PC-9 (cell line): ENCODE measurements at regions not wholly inside any gene's neighbourhood (a gene's known extent, or its start where the extent isn't known, plus 50 kb on each side); places are given as distances from the start of the nearest gene placed in this dataset.
"Not testable (repeated sequence)": the region's sequence is repeated elsewhere in the genome, so short reads cannot be mapped to it uniquely, and the experiment has no call there.

ENCODE experiments used
- BruUV-seq: library from RNA; stranded (reverse); fragments of 400-500 nt; replicated peaks from 2 replicates; lab custom pipeline; 2021; lab: Mats Ljungman, UMichigan
- CTCF ChIA-PET: fragments of 300-600 bp; sonication (Branson Sonifier 250); formaldehyde crosslinking; loops from one replicate; lab custom pipeline; 2022; ENCODE audit warnings: antibody characterized with exemption; lab: Charles Lee
- POLR2A ChIA-PET: fragments of 300-600 bp; sonication (Branson Sonifier 250); formaldehyde crosslinking; loops from one replicate; lab custom pipeline; 2022; ENCODE audit warnings: antibody characterized with exemption; ENCODE audit not compliant: unreplicated experiment; lab: Charles Lee
- DNase-seq, 2 experiments: peaks; one replicate each; pipeline versions ENCODE4 v3.0.0 to v3.0.0-alpha.2; 2015 to 2022; ENCODE audit warnings: mixed read lengths in 1 of 2
- H2AFZ ChIP-seq: fragments of 200-600 bp; sonication (generic); 2 replicates; pipeline ENCODE4 v1.8.1; 2017; ENCODE audit warnings: antibody characterized with exemption
- H3F3A ChIP-seq: fragments of 200-600 bp; sonication (generic); 2 replicates; pipeline ENCODE4 v1.8.1; 2017; ENCODE audit warnings: antibody characterized with exemption, mild to moderate bottlenecking, low read depth; ENCODE audit not compliant: insufficient read depth
- H3K27ac ChIP-seq: fragments of 200-600 bp; sonication (generic); 2 replicates; pipeline ENCODE4 v1.6.1; 2016; ENCODE audit warnings: mixed run types
- H3K27me3 ChIP-seq: fragments of 200-600 bp; sonication (generic); 2 replicates; pipeline ENCODE4 v1.6.1; 2016; ENCODE audit warnings: low read depth, mixed run types; ENCODE audit not compliant: insufficient read depth
- H3K36me3 ChIP-seq: fragments of 200-600 bp; sonication (generic); 2 replicates; pipeline ENCODE4 v1.6.1; 2016; ENCODE audit warnings: low read depth, mixed run types
- H3K4me1 ChIP-seq: fragments of 200-600 bp; sonication (generic); replicated peaks from 2 replicates; pipeline ENCODE4 v1.6.1; 2016; ENCODE audit warnings: mixed run types; ENCODE audit not compliant: insufficient read depth
- H3K4me2 ChIP-seq: fragments of 200-600 bp; sonication (generic); 2 replicates; pipeline ENCODE4 v1.6.1; 2017; ENCODE audit warnings: mixed run types
- H3K4me3 ChIP-seq: fragments of 200-600 bp; sonication (generic); 2 replicates; pipeline ENCODE4 v1.6.1; 2016; ENCODE audit warnings: mixed run types
- H3K79me2 ChIP-seq: fragments of 200-600 bp; sonication (generic); 2 replicates; pipeline ENCODE4 v1.6.1; 2017; ENCODE audit warnings: low read depth, mixed run types
- H3K9me2 ChIP-seq: fragments of 200-600 bp; sonication (generic); 2 replicates; pipeline ENCODE4 v1.8.1; 2017; ENCODE audit warnings: mild to moderate bottlenecking; ENCODE audit not compliant: insufficient read depth
- H3K9me3 ChIP-seq: fragments of 200-600 bp; sonication (generic); 2 replicates; pipeline ENCODE4 v1.8.1; 2016; ENCODE audit warnings: low read depth; ENCODE audit not compliant: insufficient read depth
- H4K20me1 ChIP-seq: fragments of 200-600 bp; sonication (generic); 2 replicates; pipeline ENCODE4 v1.8.1; 2017; ENCODE audit not compliant: insufficient read depth
- CTCF ChIP-seq: fragments of 200-600 bp; sonication (generic); conservative IDR thresholded peaks from 2 replicates; pipeline ENCODE4 v1.6.1; 2017; ENCODE audit warnings: mixed run types, antibody characterized with exemption, mild to moderate bottlenecking, moderate library complexity
- EZH2 ChIP-seq: fragments of 200-600 bp; sonication (generic); IDR thresholded peaks from 2 replicates; pipeline ENCODE4 v1.8.0; 2017; ENCODE audit warnings: antibody characterized with exemption, low read depth
- intact Hi-C: fragments of 100-400 bp; cut with micrococcal nuclease; formaldehyde crosslinking; loops from one replicate; pipeline ENCODE4 v1.10.0; 2022; ENCODE audit not compliant: unreplicated experiment

GRCh38 chrX:84796321-84796720 is 207.4 kb upstream of the APOOL start:
- BruUV-seq: no TSS peak
- H2AFZ ChIP-seq: no peak overlapping the region
- TF ChIP-seq CTCF (no peak), EZH2 (no peak)
- no peaks in the 10 kb centered on the region for H3K36me3 ChIP-seq
- no peaks in the 10 kb centered on the region for H3K9me2 ChIP-seq
- H3K27me3 ChIP-seq: no peaks in the 10 kb centered on the region
- ChIA-PET POLR2A (no interaction called here), CTCF (no interaction called here)
- DNase-seq: no peak
- H3K4me2 ChIP-seq: no peak overlapping the region
- no peaks in the 10 kb centered on the region for H3K9me3 ChIP-seq
- no peak overlapping the region for H3K27ac ChIP-seq
- no peak overlapping the region for H3K4me3 ChIP-seq
- H3K79me2 ChIP-seq: no peaks in the 10 kb centered on the region
- no peaks in the 10 kb centered on the region for H3F3A ChIP-seq
- no peaks in the 10 kb centered on the region for H3K4me1 ChIP-seq
- intact Hi-C loops: no loop called here
- no peaks in the 10 kb centered on the region for H4K20me1 ChIP-seq

DNA sequence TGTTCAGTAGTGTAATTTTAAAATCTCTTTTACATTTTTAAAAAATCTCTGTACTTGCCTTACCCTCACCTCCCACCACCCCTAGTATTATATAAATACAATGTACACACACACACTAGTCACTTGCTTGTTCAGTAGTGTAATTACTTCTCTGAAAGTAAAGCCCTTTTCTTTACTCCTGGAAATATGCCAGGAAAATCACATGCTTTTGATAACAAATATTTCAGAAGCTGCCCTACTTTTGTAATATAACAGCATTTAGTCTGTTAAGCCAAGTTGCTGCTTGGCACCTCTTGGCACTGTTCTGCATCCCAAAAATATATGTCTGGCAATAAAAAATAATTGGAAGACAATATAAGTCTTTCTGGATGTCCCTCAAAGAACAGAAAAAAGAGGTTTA is 172.8 kb upstream of the APOOL start:
- no peak overlapping the region for H3K27ac ChIP-seq
- no TSS peak for BruUV-seq
- TF ChIP-seq CTCF (no peak), EZH2 (no peak)

DNA sequence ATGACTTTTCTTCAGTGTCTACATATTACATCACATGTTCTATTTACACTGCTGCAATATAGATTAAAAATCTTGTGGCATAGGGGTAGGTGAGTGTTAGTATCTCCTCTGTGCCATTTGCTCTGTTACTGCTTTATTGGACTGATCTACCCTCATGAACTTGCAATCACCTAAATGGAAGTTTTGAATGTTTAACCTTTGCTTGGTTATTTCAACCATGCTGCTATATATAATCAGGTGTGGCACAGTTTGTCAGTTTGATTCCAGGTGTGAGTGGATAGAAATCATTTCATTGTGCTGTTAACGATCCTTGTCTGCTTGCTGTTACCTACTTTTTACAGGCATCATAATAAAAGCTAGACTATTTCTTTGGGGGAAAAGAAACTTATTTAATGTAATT is 157.1 kb upstream of the APOOL start:
- H3K36me3 ChIP-seq, H3K27ac ChIP-seq, H3K27me3 ChIP-seq, H4K20me1 ChIP-seq, H3K4me1 ChIP-seq, H3K9me2 ChIP-seq, H2AFZ ChIP-seq, H3F3A ChIP-seq, H3K9me3 ChIP-seq, BruUV-seq, intact Hi-C loops, POLR2A ChIA-PET, H3K4me3 ChIP-seq, DNase-seq, H3K79me2 ChIP-seq, H3K4me2 ChIP-seq, CTCF ChIA-PET: not testable (repeated sequence)

More for the DNA sequence above, 172.8 kb upstream of the APOOL start:
- H3K4me1 ChIP-seq: no peaks in the 10 kb centered on the region
- no peaks in the 10 kb centered on the region for H3K9me2 ChIP-seq
- H3K79me2 ChIP-seq: no peaks in the 10 kb centered on the region
- intact Hi-C loops: no loop called here
- H3K27me3 ChIP-seq: no peaks in the 10 kb centered on the region
- H3K4me3 ChIP-seq: no peak overlapping the region
- no peak overlapping the region for H2AFZ ChIP-seq
- no peaks in the 10 kb centered on the region for H3F3A ChIP-seq
- ChIA-PET CTCF (no interaction called here), POLR2A (no interaction called here)
- no peaks in the 10 kb centered on the region for H3K36me3 ChIP-seq
- no peaks in the 10 kb centered on the region for H3K9me3 ChIP-seq
- no peak for DNase-seq
- H4K20me1 ChIP-seq: no peaks in the 10 kb centered on the region
- H3K4me2 ChIP-seq: no peak overlapping the region

- CTCF ChIA-PET, BruUV-seq, H4K20me1 ChIP-seq: not testable (repeated sequence)
These were observed 152.5 kb upstream of the APOOL start for GRCh38 chrX:84851183-84851582.

DNA sequence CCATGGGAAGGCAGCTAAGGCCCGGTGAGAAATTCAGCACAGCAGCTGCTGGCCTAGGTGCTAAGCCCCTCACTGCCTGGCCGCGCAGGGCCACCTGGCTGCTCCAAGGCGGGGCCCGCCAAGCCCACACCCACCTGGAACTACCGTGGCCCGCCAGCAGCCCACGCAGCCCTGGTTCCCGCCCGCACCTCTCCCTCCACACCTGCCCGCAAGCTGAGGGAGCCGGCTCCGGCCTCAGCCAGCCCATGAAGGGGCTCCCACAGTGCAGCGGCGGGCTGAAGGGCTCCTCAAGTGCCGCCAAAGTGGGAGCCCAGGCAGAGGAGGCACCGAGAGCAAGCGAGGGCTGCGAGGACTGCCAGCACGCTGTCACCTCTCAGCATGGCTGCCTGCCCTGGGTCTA is 146.9 kb upstream of the APOOL start:
- H3K36me3 ChIP-seq, intact Hi-C loops, H3K9me2 ChIP-seq, H3K27ac ChIP-seq, H3K27me3 ChIP-seq, H3F3A ChIP-seq, H3K4me3 ChIP-seq, BruUV-seq, POLR2A ChIA-PET, H3K79me2 ChIP-seq, H4K20me1 ChIP-seq, H2AFZ ChIP-seq, DNase-seq, H3K9me3 ChIP-seq, CTCF ChIA-PET, H3K4me1 ChIP-seq, H3K4me2 ChIP-seq: not testable (repeated sequence)

More at GRCh38 chrX:84851183-84851582, 152.5 kb upstream of the APOOL start:
- H3K27ac ChIP-seq, H3K9me2 ChIP-seq, H2AFZ ChIP-seq, H3K4me1 ChIP-seq, DNase-seq, H3K27me3 ChIP-seq, H3K9me3 ChIP-seq, H3K79me2 ChIP-seq, POLR2A ChIA-PET, H3K4me2 ChIP-seq, H3F3A ChIP-seq, H3K4me3 ChIP-seq, H3K36me3 ChIP-seq, intact Hi-C loops: not testable (repeated sequence)

DNA sequence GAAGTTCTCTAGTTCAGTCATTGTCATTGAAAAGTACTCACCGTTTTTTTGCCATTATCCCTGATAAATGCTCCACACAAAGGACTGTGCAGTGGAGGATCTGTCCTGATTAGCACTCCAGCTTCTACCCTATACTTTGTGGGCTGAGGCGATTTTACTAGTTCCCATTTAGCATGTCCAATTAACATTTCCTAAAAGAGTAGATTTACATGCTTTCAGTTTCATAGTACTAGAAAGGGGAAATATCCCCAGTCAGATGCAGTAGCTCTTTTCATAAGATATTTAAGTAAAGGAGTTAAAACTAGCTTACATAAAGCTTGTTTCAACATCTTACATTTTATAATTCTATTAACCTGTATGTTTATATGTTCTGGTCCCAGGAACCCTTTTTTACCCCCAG is 144.9 kb upstream of the APOOL start:
- H3K4me3 ChIP-seq, H3K9me2 ChIP-seq, CTCF ChIA-PET, H3F3A ChIP-seq, POLR2A ChIA-PET, H3K27ac ChIP-seq, H3K4me1 ChIP-seq, intact Hi-C loops, H3K36me3 ChIP-seq, H4K20me1 ChIP-seq, H2AFZ ChIP-seq, BruUV-seq, H3K79me2 ChIP-seq, H3K9me3 ChIP-seq, H3K4me2 ChIP-seq, DNase-seq, H3K27me3 ChIP-seq: not testable (repeated sequence)
